Central memory CD8-positive, alpha-beta T cell (primary cell): ENCODE measurements at regions not wholly inside any gene's neighbourhood (a gene's known extent, or its start where the extent isn't known, plus 50 kb on each side); places are given as distances from the start of the nearest gene placed in this dataset.
"Not testable (repeated sequence)": the region's sequence is repeated elsewhere in the genome, so short reads cannot be mapped to it uniquely, and the experiment has no call there.

Experiments
- ATAC-seq: fragments of 150-1000 bp; cut with Tn5 transposase; replicated peaks from 2 replicates; pipeline ENCODE4 v1.10.0; 2022; ENCODE audit warnings: mild to moderate bottlenecking, moderate FRiP score, moderate number of reproducible peaks; ENCODE audit not compliant: poor library complexity, severe bottlenecking; ENCODE audit errors: extremely low read depth
- DNase-seq, 2 donors: peaks; one replicate each; pipeline ENCODE4 v3.0.0; 2021; ENCODE audit warnings: low spot score in 2 of 2
- H3K27ac Mint-ChIP-seq: one replicate; pipeline ENCODE4 v1.8.0; 2022; ENCODE audit warnings: low read depth, mild to moderate bottlenecking, moderate library complexity, mixed read lengths
- H3K27me3 Mint-ChIP-seq: one replicate; pipeline ENCODE4 v1.8.0; 2022; ENCODE audit warnings: mixed read lengths
- H3K36me3 Mint-ChIP-seq: one replicate; pipeline ENCODE4 v1.8.0; 2022; ENCODE audit warnings: mild to moderate bottlenecking, moderate library complexity, mixed read lengths; ENCODE audit not compliant: insufficient read depth
- H3K4me1 Mint-ChIP-seq: one replicate; pipeline ENCODE4 v1.8.0; 2022; ENCODE audit warnings: mixed read lengths
- H3K4me3 Mint-ChIP-seq: one replicate; pipeline ENCODE4 v1.8.0; 2022; ENCODE audit warnings: mild to moderate bottlenecking, moderate library complexity, mixed read lengths
- H3K9me3 Mint-ChIP-seq: one replicate; pipeline ENCODE4 v1.8.0; 2022; ENCODE audit warnings: mixed read lengths

- no peaks in the 10 kb centered on the region for H3K4me1 Mint-ChIP-seq
- H3K9me3 Mint-ChIP-seq: peaks cover 16% of the 10 kb centered on the region
- H3K36me3 Mint-ChIP-seq: no peaks in the 10 kb centered on the region
- no peak for DNase-seq
- H3K27me3 Mint-ChIP-seq: no peaks in the 10 kb centered on the region
- no peak for ATAC-seq
- no peak overlapping the region for H3K27ac Mint-ChIP-seq
- H3K4me3 Mint-ChIP-seq: no peak overlapping the region
Observed at GRCh38 chr2:122543815-122544214, 788.4 kb downstream of the TSN start.

DNA sequence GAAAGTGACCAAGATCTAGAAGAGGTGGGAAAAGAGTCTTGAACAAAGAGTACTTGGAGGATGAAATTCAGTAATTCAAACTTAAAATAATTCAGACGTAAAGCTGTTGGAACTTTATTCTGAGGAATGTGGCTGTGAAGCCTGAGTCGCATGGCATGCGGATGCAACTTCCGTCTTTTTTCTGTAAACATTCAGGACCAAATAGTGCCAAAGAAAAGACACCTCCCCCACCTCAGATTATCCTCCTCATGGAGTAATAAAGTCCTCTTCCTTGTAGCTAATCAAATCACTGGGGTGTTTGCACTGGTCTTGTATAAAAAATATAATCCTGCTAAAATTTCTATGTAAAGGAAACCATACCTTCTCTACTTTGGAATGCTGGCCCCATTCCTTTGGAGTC lies 790.4 kb downstream of the TSN start:
- Mint-ChIP-seq H3K9me3 (peaks cover 24% of the 10 kb centered on the region), H3K27me3 (no peaks in the 10 kb centered on the region), H3K4me3 (no peak overlapping the region), H3K36me3 (no peaks in the 10 kb centered on the region), H3K27ac (no peak overlapping the region), H3K4me1 (no peaks in the 10 kb centered on the region)
- ATAC-seq: no peak
- DNase-seq: no peak

DNA sequence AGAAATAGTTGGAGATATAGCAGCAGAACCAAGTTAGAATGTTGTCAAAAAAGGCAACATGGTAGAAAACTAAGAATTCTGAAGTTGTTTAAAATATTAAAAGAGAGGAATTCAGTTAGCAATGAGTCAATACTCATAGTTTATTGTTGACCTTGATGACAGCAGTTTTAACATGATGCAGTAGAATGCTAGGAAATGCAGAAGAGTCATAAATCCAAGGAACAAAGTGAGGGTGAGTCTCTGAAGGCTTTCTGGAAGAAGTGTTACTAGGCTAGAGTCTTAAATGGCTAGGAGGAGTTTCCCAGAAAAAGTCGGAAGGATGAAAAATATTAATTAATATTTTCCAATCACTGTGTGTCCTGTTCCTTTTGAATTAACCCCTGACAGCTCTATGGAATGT lies 807.3 kb downstream of the TSN start:
- Mint-ChIP-seq H3K4me3 (no peak overlapping the region), H3K36me3 (no peaks in the 10 kb centered on the region), H3K27ac (no peak overlapping the region), H3K4me1 (no peaks in the 10 kb centered on the region), H3K27me3 (no peaks in the 10 kb centered on the region), H3K9me3 (no peaks in the 10 kb centered on the region)
- DNase-seq (no peak), ATAC-seq (no peak)

DNA sequence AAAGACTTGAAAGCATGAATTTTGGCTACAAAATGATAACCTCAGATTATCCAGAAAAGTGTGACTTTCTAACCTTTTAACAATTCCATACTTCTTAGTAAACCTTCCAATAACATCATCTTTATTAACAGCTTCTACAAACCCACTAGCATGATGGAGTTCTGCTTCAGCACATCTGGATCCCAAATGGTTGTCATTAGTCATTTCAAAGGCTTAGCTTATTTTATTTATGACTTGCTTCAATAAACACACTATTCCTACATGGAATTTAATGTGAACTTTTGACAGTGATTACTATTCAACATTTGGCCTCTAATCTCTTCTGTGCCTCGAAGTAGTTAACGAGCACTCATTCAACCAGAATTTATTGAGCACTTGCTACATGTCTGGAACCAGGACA lies 808.3 kb downstream of the TSN start:
- no peaks in the 10 kb centered on the region for H3K27me3 Mint-ChIP-seq
- DNase-seq (no peak), ATAC-seq (no peak)
- H3K27ac Mint-ChIP-seq: no peak overlapping the region
- no peaks in the 10 kb centered on the region for H3K4me1 Mint-ChIP-seq
- no peaks in the 10 kb centered on the region for H3K36me3 Mint-ChIP-seq
- H3K9me3 Mint-ChIP-seq: no peaks in the 10 kb centered on the region
- no peak overlapping the region for H3K4me3 Mint-ChIP-seq

- H3K27ac Mint-ChIP-seq: no peak overlapping the region
- H3K4me1 Mint-ChIP-seq: no peaks in the 10 kb centered on the region
- H3K36me3 Mint-ChIP-seq: no peaks in the 10 kb centered on the region
- H3K4me3 Mint-ChIP-seq: no peak overlapping the region
- H3K27me3 Mint-ChIP-seq: no peaks in the 10 kb centered on the region
- DNase-seq (no peak), ATAC-seq (no peak)
- no peaks in the 10 kb centered on the region for H3K9me3 Mint-ChIP-seq
Observed at GRCh38 chr2:122564843-122565242, 809.4 kb downstream of the TSN start.

- Mint-ChIP-seq H3K27me3 (no peaks in the 10 kb centered on the region), H3K9me3 (no peaks in the 10 kb centered on the region), H3K27ac (no peak overlapping the region), H3K4me3 (no peak overlapping the region), H3K4me1 (no peaks in the 10 kb centered on the region), H3K36me3 (no peaks in the 10 kb centered on the region)
- no peak for DNase-seq
- no peak for ATAC-seq
Observed at GRCh38 chr2:122565364-122565763, 809.9 kb downstream of the TSN start.

- Mint-ChIP-seq H3K4me3 (no peak overlapping the region), H3K27ac (no peak overlapping the region), H3K4me1 (no peaks in the 10 kb centered on the region), H3K27me3 (no peaks in the 10 kb centered on the region), H3K9me3 (peaks cover 11% of the 10 kb centered on the region), H3K36me3 (no peaks in the 10 kb centered on the region)
- DNase-seq: no peak
- no peak for ATAC-seq
Observed at GRCh38 chr2:122570641-122571040, 815.2 kb downstream of the TSN start.

GRCh38 chr2:122571471-122571870 lies 816.0 kb downstream of the TSN start:
- not testable (repeated sequence) for H3K27me3 Mint-ChIP-seq, H3K4me1 Mint-ChIP-seq, DNase-seq, H3K36me3 Mint-ChIP-seq, ATAC-seq, H3K27ac Mint-ChIP-seq, H3K4me3 Mint-ChIP-seq
- H3K9me3 Mint-ChIP-seq: peaks cover 11% of the 10 kb centered on the region

- Mint-ChIP-seq H3K4me1 (no peaks in the 10 kb centered on the region), H3K9me3 (peaks cover 11% of the 10 kb centered on the region), H3K4me3 (no peak overlapping the region), H3K36me3 (no peaks in the 10 kb centered on the region), H3K27ac (no peak overlapping the region), H3K27me3 (no peaks in the 10 kb centered on the region)
- no peak for ATAC-seq
- no peak for DNase-seq
Observed at GRCh38 chr2:122575076-122575475, 819.6 kb downstream of the TSN start.

DNA sequence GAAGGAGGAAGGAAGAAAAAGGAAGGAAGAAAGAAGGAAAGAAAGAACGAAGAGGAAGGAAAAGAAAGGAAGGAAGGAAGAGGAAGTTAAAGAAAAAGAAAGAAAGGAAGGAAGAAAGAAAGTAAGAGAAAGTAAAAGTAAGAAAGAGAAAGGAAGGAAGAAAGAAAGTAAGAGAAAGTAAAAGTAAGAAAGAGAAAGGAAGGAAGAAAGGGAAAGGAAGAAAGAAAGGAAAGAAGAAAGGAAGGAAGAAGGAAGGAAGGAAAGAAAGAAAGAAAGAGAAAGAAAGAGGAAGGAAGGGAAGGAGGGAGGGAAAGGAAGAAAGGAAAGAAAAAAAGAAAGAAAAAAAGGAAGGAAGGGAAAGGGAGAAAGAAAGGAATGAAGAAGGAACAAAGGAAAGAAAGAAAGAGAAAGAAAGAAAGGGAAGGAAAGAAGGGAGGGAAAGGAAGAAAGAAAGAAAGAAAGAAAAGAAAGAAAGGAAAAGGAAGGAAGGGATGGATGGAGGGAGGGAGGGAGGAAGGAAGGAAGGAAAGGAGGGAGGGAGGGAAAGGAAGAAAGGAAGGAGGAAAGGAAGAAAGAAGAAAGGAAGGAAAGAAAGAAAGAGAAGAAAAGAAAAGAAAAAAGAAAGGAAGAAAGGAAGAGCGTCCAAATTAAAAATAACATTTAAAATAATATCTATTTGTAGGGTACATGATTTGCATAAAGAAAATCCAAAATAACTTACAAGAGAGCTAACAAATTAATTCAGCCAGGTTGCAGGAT lies 827.9 kb downstream of the TSN start:
- H3K4me3 Mint-ChIP-seq: no peak overlapping the region
- H3K36me3 Mint-ChIP-seq: no peaks in the 10 kb centered on the region
- no peaks in the 10 kb centered on the region for H3K27me3 Mint-ChIP-seq
- no peak overlapping the region for H3K27ac Mint-ChIP-seq
- DNase-seq: no peak
- no peak for ATAC-seq
- peaks cover 16% of the 10 kb centered on the region for H3K9me3 Mint-ChIP-seq
- no peaks in the 10 kb centered on the region for H3K4me1 Mint-ChIP-seq

- DNase-seq (no peak), ATAC-seq (no peak)
- Mint-ChIP-seq H3K36me3 (no peaks in the 10 kb centered on the region), H3K4me3 (no peak overlapping the region), H3K27me3 (no peaks in the 10 kb centered on the region), H3K4me1 (no peaks in the 10 kb centered on the region), H3K9me3 (peaks cover 14% of the 10 kb centered on the region), H3K27ac (no peak overlapping the region)
Observed at GRCh38 chr2:122590524-122590923, 835.1 kb downstream of the TSN start.

GRCh38 chr2:122595065-122595464 lies 839.6 kb downstream of the TSN start:
- ATAC-seq (no peak), DNase-seq (no peak)
- H3K4me3 Mint-ChIP-seq: no peak overlapping the region
- no peak overlapping the region for H3K27ac Mint-ChIP-seq
- no peaks in the 10 kb centered on the region for H3K36me3 Mint-ChIP-seq
- H3K9me3 Mint-ChIP-seq: peaks cover 9% of the 10 kb centered on the region
- H3K4me1 Mint-ChIP-seq: no peaks in the 10 kb centered on the region
- no peaks in the 10 kb centered on the region for H3K27me3 Mint-ChIP-seq

GRCh38 chr2:122596598-122596997 lies 841.1 kb downstream of the TSN start:
- no peak for DNase-seq
- no peaks in the 10 kb centered on the region for H3K27me3 Mint-ChIP-seq
- peaks cover 6% of the 10 kb centered on the region for H3K9me3 Mint-ChIP-seq
- no peak for ATAC-seq
- no peaks in the 10 kb centered on the region for H3K36me3 Mint-ChIP-seq
- H3K4me1 Mint-ChIP-seq: no peaks in the 10 kb centered on the region
- no peak overlapping the region for H3K27ac Mint-ChIP-seq
- no peak overlapping the region for H3K4me3 Mint-ChIP-seq
